ENCODE measurements at regions not wholly inside any gene's neighbourhood (a gene's known extent, or its start where the extent isn't known, plus 50 kb on each side); places are given as distances from the start of the nearest gene placed in this dataset.
"Not testable (repeated sequence)": the region's sequence is repeated elsewhere in the genome, so short reads cannot be mapped to it uniquely, and the experiment has no call there.

DNA sequence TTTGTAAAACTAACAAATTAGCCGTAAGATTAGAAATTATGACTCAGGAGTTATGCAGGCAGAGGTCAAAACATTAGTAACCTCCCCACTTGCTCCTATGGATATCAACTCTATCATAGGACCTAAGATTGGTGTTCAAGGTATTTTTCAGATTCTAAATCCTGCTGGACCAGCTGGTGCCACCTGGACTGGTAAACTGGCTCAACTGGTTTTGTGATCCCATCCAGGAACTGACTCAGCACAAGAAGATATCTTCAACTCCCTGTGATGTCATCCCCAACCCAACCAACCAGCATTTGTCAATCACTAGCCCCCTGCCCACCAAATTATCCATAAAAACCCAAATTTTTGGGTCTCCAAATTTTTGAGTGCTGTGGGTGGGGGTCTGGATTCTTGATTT lies 98.1 kb upstream of the OR4E1 start:
- H3K9me3 ChIP-seq = no peaks in the 10 kb centered on the region
- H3K4me3 ChIP-seq = no peak overlapping the region
- no peak for DNase-seq
- intact Hi-C loops (cut with DNase I) = no loop called here
- H3K4me1 ChIP-seq = no peaks in the 10 kb centered on the region
- TF ChIP-seq, protein P1, sequence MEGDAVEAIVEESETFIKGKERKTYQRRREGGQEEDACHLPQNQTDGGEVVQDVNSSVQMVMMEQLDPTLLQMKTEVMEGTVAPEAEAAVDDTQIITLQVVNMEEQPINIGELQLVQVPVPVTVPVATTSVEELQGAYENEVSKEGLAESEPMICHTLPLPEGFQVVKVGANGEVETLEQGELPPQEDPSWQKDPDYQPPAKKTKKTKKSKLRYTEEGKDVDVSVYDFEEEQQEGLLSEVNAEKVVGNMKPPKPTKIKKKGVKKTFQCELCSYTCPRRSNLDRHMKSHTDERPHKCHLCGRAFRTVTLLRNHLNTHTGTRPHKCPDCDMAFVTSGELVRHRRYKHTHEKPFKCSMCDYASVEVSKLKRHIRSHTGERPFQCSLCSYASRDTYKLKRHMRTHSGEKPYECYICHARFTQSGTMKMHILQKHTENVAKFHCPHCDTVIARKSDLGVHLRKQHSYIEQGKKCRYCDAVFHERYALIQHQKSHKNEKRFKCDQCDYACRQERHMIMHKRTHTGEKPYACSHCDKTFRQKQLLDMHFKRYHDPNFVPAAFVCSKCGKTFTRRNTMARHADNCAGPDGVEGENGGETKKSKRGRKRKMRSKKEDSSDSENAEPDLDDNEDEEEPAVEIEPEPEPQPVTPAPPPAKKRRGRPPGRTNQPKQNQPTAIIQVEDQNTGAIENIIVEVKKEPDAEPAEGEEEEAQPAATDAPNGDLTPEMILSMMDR (IDR thresholded peaks at IDR 0.05) = no peak
- no peak overlapping the region for H3K27ac ChIP-seq
- ATAC-seq = no peak
- H3K27me3 ChIP-seq (ENCODE audit: low read depth) = no peaks in the 10 kb centered on the region
- H3K36me3 ChIP-seq = no peaks in the 10 kb centered on the region

DNA sequence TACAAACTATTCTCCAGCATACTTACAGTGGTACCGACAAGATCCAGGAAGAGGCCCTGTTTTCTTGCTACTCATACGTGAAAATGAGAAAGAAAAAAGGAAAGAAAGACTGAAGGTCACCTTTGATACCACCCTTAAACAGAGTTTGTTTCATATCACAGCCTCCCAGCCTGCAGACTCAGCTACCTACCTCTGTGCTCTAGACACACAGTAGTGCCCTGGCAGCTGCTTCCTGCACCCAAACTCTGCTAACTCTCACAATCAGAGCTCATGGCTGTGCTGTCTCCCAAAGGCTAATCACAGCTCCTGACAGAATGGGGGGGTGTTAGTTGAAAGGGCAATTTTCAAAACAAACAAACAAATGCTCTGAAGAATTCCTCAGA lies 95.2 kb upstream of the OR4E1 start:
- intact Hi-C loops (cut with DNase I) = no loop called here

DNA sequence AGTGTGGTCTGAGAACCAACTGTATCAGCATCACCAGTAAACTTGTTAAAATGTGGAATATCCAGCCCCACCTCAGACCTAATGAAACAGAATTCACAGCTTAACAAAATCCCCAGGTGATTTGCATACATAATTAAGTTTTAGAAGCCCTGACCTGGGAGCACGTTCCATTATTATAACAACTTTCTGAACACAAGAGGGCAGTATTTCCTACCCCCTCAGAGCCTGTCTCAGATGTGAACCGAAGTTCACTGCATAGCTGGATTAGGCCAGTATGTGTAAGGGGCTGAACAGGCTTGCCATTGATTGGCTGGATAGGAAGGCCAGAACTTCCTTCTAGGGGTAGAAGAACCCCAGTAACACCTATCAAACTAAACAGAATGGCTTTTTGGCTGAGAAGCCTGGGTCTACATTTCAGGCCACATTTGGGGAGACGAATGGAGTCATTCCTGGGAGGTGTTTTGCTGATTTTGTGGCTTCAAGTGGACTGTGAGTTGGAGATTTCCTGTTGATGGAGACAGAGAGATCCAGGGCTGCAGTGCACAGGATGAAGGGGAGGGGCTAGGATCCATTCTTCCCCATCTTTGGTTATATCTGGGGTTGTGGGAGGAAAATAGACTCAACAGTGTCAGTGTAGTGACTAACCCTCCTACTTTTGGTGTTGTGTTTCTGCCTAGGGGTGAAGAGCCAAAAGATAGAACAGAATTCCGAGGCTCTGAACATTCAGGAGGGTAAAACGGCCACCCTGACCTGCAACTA lies 94.7 kb upstream of the OR4E1 start:
- Histone ChIP-seq H3K27me3 (ENCODE audit: low read depth) (no peaks in the 10 kb centered on the region), H3K9me3 (no peaks in the 10 kb centered on the region), H3K4me1 (no peaks in the 10 kb centered on the region), H3K36me3 (no peaks in the 10 kb centered on the region), H3K27ac (no peak overlapping the region), H3K4me3 (no peak overlapping the region)
- DNase-seq = no peak
- intact Hi-C loops (cut with DNase I) = no loop called here
- TF ChIP-seq, protein P1 (IDR thresholded peaks at IDR 0.05) = peak; percentile 38
- ATAC-seq = peak; percentile 51 to 63

More for the DNA sequence above, 95.2 kb upstream of the OR4E1 start:
- no peak for ATAC-seq
- Histone ChIP-seq H3K27ac (no peak overlapping the region), H3K4me3 (no peak overlapping the region), H3K4me1 (no peaks in the 10 kb centered on the region), H3K36me3 (no peaks in the 10 kb centered on the region), H3K9me3 (no peaks in the 10 kb centered on the region), H3K27me3 (ENCODE audit: low read depth) (no peaks in the 10 kb centered on the region)
- TF ChIP-seq, protein P1 (IDR thresholded peaks at IDR 0.05) = no peak
- DNase-seq = no peak

DNA sequence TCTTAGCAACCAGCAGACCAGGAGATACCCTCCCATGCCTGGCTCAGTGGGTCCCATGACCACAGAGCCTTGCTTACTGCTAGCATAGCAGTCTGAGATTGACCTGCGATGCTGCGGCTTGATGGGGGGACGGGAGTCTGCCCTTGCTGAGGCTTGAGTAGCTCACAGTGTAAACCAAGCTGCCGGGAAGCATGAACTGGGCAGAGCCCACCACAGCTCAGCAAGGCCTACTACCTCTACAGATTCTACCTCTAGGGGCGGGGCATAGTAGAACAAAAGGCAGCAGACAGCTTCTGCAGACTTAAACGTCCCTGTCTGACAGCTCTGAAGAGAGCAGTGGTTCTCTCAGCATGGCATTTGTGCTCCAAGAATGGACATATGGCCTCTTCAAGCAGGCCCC lies 86.7 kb upstream of the OR4E1 start:
- H3K4me3 ChIP-seq; ATAC-seq; DNase-seq; H3K9me3 ChIP-seq; H3K4me1 ChIP-seq; H3K27me3 ChIP-seq (ENCODE audit: low read depth); intact Hi-C loops (cut with DNase I); H3K27ac ChIP-seq; H3K36me3 ChIP-seq: not testable (repeated sequence)

DNA sequence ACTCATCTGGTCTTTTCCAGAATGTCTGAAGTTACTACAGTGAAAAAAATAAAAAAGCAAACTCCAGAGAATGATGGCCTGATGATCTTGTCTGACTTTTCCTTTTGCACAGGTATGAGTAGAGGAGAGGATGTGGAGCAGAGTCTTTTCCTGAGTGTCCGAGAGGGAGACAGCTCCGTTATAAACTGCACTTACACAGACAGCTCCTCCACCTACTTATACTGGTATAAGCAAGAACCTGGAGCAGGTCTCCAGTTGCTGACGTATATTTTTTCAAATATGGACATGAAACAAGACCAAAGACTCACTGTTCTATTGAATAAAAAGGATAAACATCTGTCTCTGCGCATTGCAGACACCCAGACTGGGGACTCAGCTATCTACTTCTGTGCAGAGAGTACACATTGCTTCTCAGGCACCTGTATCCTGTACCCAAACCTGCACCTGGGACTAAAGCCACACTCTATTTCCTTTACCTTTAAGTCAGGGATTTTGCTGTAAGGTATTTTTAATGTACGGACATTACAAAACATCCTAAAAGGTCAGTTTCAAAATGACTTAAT lies 75.8 kb upstream of the OR4E1 start:
- no peak for ATAC-seq
- TF ChIP-seq, protein P1 (IDR thresholded peaks at IDR 0.05) = no peak
- Histone ChIP-seq H3K27me3 (ENCODE audit: low read depth) (no peaks in the 10 kb centered on the region), H3K36me3 (no peaks in the 10 kb centered on the region), H3K4me1 (no peaks in the 10 kb centered on the region), H3K4me3 (no peak overlapping the region), H3K9me3 (no peaks in the 10 kb centered on the region), H3K27ac (no peak overlapping the region)
- no peak for DNase-seq
- intact Hi-C loops (cut with DNase I) = no loop called here

DNA sequence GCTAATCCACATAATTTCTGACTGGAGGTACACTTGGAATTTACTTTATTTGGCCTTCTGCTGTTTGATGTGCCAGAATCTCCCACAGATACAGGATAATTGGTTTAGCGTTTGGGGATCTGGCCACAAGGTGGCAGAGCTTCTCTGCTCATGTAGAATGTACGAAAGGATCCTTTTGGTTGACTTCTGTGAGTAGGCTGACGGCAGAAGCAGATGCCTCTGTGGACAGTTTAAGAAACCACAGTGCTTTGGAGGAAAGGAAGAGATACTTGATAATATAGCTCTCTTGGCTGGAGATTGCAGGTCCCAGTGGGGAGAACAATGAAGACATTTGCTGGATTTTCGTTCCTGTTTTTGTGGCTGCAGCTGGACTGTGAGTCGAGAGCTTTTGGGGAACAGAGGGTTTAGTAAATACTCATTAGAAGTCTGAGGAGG lies 75.3 kb upstream of the OR4E1 start:
- ATAC-seq (peak; percentile 69 to 78), DNase-seq (no peak)
- TF ChIP-seq, protein P1 (IDR thresholded peaks at IDR 0.05) = peak; percentile 64
- Histone ChIP-seq H3K4me3 (no peak overlapping the region), H3K9me3 (no peaks in the 10 kb centered on the region), H3K36me3 (no peaks in the 10 kb centered on the region), H3K4me1 (no peaks in the 10 kb centered on the region), H3K27ac (no peak overlapping the region), H3K27me3 (ENCODE audit: low read depth) (no peaks in the 10 kb centered on the region)
- intact Hi-C loops (cut with DNase I) = no loop called here
